ENCODE measurements at regions not wholly inside any gene's neighbourhood (a gene's known extent, or its start where the extent isn't known, plus 50 kb on each side); places are given as distances from the start of the nearest gene placed in this dataset.

DNA sequence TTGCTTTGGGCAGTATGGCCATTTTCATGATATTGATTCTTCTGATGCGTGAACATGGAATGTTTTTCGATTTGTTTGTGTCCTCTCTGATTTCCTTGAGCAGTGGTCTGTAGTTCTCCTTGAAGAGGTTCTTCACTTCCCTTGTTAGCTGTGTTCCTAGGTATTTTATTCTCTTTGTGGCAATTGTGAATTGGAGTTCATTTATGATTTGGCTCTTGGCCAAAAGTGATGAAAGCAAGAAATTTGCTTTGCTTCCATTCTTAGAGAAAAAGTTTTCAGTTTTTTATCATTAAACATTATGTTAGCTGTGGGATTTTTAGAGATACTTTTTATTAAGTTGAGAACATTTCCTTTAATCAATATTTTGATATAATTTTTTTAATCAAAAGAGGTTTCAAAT is 203.5 kb downstream of the TAF11L14 start:
- TF ChIP-seq POLR2AphosphoS5 (IDR thresholded peaks at IDR 0.05) (no peak), POLR2A (IDR thresholded peaks at IDR 0.05) (no peak)
- TF ChIP-seq, protein P1, sequence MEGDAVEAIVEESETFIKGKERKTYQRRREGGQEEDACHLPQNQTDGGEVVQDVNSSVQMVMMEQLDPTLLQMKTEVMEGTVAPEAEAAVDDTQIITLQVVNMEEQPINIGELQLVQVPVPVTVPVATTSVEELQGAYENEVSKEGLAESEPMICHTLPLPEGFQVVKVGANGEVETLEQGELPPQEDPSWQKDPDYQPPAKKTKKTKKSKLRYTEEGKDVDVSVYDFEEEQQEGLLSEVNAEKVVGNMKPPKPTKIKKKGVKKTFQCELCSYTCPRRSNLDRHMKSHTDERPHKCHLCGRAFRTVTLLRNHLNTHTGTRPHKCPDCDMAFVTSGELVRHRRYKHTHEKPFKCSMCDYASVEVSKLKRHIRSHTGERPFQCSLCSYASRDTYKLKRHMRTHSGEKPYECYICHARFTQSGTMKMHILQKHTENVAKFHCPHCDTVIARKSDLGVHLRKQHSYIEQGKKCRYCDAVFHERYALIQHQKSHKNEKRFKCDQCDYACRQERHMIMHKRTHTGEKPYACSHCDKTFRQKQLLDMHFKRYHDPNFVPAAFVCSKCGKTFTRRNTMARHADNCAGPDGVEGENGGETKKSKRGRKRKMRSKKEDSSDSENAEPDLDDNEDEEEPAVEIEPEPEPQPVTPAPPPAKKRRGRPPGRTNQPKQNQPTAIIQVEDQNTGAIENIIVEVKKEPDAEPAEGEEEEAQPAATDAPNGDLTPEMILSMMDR (IDR thresholded peaks at IDR 0.05), result no peak
